Peyer's patch (tissue), 4 donors: ENCODE measurements at regions not wholly inside any gene's neighbourhood (a gene's known extent, or its start where the extent isn't known, plus 50 kb on each side); places are given as distances from the start of the nearest gene placed in this dataset.

ENCODE experiments used
- DNase-seq, 3 donors: peaks; one replicate each; pipeline ENCODE4 v3.0.0-alpha.2; 2017 to 2019
- H3K27ac ChIP-seq, 4 donors: fragments of 200-600 bp; sonication (generic); one replicate each; pipeline ENCODE4 v1.5.1; 2016 to 2019
- H3K27me3 ChIP-seq, 2 donors: fragments of 200-600 bp; sonication (generic); one replicate each; pipeline ENCODE4 v1.5.1; 2019
- H3K36me3 ChIP-seq, 3 donors: fragments of 200-600 bp; sonication (generic); one replicate each; pipeline ENCODE4 v1.5.1; 2016 to 2019
- H3K4me1 ChIP-seq, 4 donors: fragments of 200-600 bp; sonication (generic); one replicate each; pipeline ENCODE4 v1.5.1; 2016 to 2019
- H3K4me3 ChIP-seq, 4 donors: fragments of 200-600 bp; sonication (generic); 1 replicate in 3 of 4; 2 replicates in 1 of 4; pipeline ENCODE4 v1.5.1; 2016 to 2019; ENCODE audit warnings: mild to moderate bottlenecking in 1 of 4
- H3K9me3 ChIP-seq, 4 donors: fragments of 200-600 bp; sonication (generic); one replicate each; pipeline ENCODE4 v1.5.1; 2016 to 2019; ENCODE audit warnings: mild to moderate bottlenecking in 1 of 4
- CTCF ChIP-seq, 6 experiments: fragments of 450-650 bp in 4 of 6; fragments of 200-600 bp in 2 of 6; sonication (generic) in 1 of 6; IDR thresholded peaks; one replicate each; pipeline ENCODE4 v1.5.1; 2017 to 2019; ENCODE audit warnings: antibody characterized with exemption in 6 of 6, mild to moderate bottlenecking in 3 of 6, moderate library complexity in 1 of 6
- POLR2A ChIP-seq, 2 donors: fragments of 450-650 bp; IDR thresholded peaks; one replicate each; pipeline ENCODE4 v1.5.1; 2017; ENCODE audit warnings: antibody characterized with exemption in 2 of 2, mild to moderate bottlenecking in 2 of 2, moderate library complexity in 2 of 2

DNA sequence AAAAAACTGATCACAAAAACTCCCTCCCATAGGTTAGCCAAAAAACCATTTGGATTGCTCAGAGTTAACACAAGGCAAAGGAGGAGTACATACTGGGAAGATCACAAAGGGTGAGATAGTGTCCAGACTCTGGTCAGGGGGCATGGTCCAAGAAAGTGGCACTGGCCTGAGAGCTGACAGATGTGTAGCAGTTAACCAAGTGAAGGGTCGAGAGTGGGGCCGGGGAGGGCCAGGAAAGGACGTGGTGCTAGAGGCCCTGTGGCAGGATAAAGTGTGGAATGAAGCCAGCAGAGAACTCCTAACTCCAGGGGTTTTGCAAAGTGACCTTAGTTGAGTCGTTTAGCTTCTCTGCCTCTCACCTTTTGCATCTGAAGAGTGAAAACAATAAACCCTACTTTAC is 290.5 kb downstream of the FOXA2 start:
- TF ChIP-seq POLR2A (IDR thresholded peaks at IDR 0.05) (no peak), CTCF (IDR thresholded peaks at IDR 0.05) (no peak)
- Histone ChIP-seq H3K36me3 (no peaks in the 10 kb centered on the region), H3K27ac (no peak overlapping the region), H3K4me3 (no peak overlapping the region), H3K27me3 (no peaks in the 10 kb centered on the region), H3K4me1 (no peaks in the 10 kb centered on the region), H3K9me3 (no peaks in the 10 kb centered on the region)
- no peak for DNase-seq

DNA sequence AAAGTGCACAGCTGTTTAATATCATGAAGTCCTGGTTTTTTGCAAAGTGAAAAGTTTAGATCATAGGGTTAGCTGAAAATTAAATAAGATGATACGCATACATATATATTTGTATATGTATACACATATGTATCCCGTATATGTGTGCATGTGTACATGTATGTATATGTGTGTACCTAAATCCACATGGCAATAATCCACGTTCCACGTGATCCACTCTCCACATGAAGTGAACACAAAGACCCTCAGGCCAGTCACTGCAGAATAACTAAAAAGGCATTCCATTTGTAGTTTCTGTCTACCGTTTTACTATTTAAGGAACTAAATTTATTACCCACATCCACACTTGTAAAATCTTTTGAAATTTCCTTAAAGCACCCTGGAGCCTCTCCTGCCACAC is 294.9 kb downstream of the FOXA2 start:
- no peak for TF ChIP-seq POLR2A (IDR thresholded peaks at IDR 0.05)
- Histone ChIP-seq H3K27me3 (no peaks in the 10 kb centered on the region), H3K4me3 (no peak overlapping the region), H3K27ac (no peak overlapping the region), H3K4me1 (no peaks in the 10 kb centered on the region), H3K9me3 (no peaks in the 10 kb centered on the region), H3K36me3 (no peaks in the 10 kb centered on the region)
- no peak for DNase-seq

DNA sequence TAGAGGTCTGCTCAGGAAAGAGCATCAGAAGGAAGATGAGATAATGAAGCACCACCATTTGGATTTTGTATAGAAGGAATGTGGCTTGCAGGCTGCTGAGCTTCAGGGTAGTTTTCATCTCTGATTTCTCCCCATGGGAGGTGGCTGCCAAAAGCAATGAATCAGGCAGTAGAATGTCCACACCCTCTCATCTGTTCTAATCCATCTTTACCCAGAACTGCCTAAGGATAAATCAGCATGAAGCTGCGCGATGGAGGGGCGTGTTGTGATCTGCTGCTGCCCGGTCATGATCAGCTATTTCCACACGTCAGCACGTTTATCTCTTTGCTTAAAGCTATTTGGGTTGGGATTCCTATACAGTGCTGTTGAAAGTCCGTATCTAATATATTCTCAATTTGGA is 295.4 kb downstream of the FOXA2 start:
- Histone ChIP-seq H3K9me3 (no peaks in the 10 kb centered on the region), H3K27ac (no peak overlapping the region), H3K36me3 (no peaks in the 10 kb centered on the region), H3K4me3 (no peak overlapping the region), H3K4me1 (no peaks in the 10 kb centered on the region), H3K27me3 (no peaks in the 10 kb centered on the region)
- no peak for DNase-seq
- TF ChIP-seq CTCF (IDR thresholded peaks at IDR 0.05) (no peak), POLR2A (IDR thresholded peaks at IDR 0.05) (no peak)

DNA sequence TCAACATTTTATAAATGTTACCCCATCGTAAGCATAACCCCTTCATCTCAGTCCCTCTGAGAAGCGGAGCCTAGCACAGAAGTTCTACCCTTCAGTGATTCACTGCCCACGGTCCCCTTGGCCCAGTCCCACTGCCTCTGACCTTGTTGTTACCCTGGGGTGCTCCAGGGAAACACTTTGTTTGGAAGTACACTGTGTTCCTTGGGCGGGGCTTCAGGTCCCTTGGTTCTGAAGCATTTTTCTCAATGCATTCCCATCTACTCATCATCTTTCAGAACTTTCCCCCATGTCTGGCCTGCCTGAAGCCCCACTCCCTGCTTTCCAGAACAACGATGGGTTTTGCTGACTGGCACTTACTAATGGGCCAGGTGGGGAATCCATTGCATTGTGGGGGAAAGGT is 296.2 kb downstream of the FOXA2 start:
- Histone ChIP-seq H3K9me3 (no peaks in the 10 kb centered on the region), H3K36me3 (no peaks in the 10 kb centered on the region), H3K27me3 (no peaks in the 10 kb centered on the region), H3K27ac (no peak overlapping the region), H3K4me3 (no peak overlapping the region), H3K4me1 (no peaks in the 10 kb centered on the region)
- DNase-seq: no peak
- no peak for TF ChIP-seq CTCF (IDR thresholded peaks at IDR 0.05)

DNA sequence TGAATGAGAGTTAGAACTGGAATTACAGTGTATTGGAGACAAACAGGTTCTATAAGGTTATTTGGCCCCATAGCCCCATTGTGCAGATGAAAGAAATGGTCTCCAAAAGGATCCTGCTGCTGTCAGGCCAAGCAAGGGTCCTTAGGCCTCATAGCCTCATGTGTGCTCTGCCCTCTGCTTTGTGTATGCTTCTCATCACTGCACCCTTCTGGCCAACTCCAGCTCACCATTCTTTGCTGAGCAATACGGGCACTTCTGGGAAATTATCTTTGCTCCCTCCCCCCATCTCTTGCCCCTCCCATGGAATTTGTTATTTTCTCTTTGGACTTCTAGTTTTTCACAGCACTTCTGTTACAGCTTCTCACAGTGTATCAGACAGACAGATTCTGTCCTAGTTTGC is 298.8 kb downstream of the FOXA2 start:
- H3K27me3 ChIP-seq: no peaks in the 10 kb centered on the region
- no peak for DNase-seq
- H3K36me3 ChIP-seq: no peaks in the 10 kb centered on the region
- H3K27ac ChIP-seq: no peak overlapping the region
- no peaks in the 10 kb centered on the region for H3K9me3 ChIP-seq
- H3K4me3 ChIP-seq: no peak overlapping the region
- no peaks in the 10 kb centered on the region for H3K4me1 ChIP-seq
- TF ChIP-seq POLR2A (IDR thresholded peaks at IDR 0.05) (no peak), CTCF (IDR thresholded peaks at IDR 0.05) (no peak)

DNA sequence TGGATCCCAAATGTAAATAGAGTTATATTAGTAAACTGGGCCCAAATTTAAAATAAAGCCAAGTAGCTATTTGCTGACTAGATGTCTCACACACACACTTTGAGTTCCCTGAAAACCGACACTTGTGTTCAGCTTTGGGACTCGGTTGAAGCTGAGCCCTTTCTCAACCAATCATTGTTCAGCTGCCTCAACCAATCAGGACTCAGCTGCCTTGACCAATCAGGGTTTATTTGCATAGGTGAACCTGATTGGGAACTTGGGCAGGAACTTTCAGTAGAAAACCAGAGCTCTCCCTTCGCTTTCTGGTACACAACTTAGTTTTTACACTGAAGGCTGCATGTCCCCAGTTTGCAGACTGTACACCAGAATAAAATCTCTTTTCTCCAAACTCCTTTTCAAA is 301.7 kb downstream of the FOXA2 start:
- H3K36me3 ChIP-seq: no peaks in the 10 kb centered on the region
- H3K27me3 ChIP-seq: no peaks in the 10 kb centered on the region
- H3K4me3 ChIP-seq: no peak overlapping the region
- no peaks in the 10 kb centered on the region for H3K4me1 ChIP-seq
- TF ChIP-seq CTCF (IDR thresholded peaks at IDR 0.05) (no peak), POLR2A (IDR thresholded peaks at IDR 0.05) (no peak)
- no peak for DNase-seq
- no peaks in the 10 kb centered on the region for H3K9me3 ChIP-seq
- no peak overlapping the region for H3K27ac ChIP-seq
